Breast epithelium (tissue), 3 donors: ENCODE measurements at regions not wholly inside any gene's neighbourhood (a gene's known extent, or its start where the extent isn't known, plus 50 kb on each side); places are given as distances from the start of the nearest gene placed in this dataset.

Source experiments
- POLR2A ChIP-seq: fragments of 450-650 bp; IDR thresholded peaks from one replicate; pipeline ENCODE4 v1.6.1; 2016; ENCODE audit warnings: antibody characterized with exemption, mild to moderate bottlenecking, moderate library complexity
- POLR2AphosphoS5 ChIP-seq, 3 donors: sonication (generic); formaldehyde crosslinking; IDR thresholded peaks; one replicate each; pipeline ENCODE4 v1.6.1; 2017; ENCODE audit warnings: antibody characterized with exemption in 3 of 3
- TF ChIP-seq, protein P1 (sequence below), 3 donors: fragments of 450-650 bp; IDR thresholded peaks; one replicate each; pipeline ENCODE4 v1.5.1; 2016 to 2017; ENCODE audit warnings: antibody characterized with exemption in 3 of 3, mild to moderate bottlenecking in 3 of 3, moderate library complexity in 3 of 3

DNA sequence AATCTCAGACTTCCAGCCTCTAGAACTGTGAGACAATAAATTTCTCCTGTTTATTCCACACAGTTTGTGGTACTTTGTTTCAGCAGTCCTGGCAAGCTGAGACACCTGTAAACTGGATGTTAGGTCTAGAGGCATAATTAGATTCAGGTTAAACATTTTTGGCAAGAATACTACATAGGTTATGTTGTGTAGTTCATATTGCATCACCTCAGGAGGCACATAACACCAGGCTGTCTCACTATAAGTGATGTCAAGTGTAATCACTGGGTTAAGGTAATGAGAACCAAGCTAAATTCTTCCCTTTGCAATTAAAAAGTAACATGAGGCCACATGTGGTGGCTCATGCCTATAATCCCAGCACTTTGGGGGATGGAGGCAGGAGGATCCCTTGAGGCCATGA lies 214.2 kb downstream of the ZNF674 start:
- TF ChIP-seq, protein P1, sequence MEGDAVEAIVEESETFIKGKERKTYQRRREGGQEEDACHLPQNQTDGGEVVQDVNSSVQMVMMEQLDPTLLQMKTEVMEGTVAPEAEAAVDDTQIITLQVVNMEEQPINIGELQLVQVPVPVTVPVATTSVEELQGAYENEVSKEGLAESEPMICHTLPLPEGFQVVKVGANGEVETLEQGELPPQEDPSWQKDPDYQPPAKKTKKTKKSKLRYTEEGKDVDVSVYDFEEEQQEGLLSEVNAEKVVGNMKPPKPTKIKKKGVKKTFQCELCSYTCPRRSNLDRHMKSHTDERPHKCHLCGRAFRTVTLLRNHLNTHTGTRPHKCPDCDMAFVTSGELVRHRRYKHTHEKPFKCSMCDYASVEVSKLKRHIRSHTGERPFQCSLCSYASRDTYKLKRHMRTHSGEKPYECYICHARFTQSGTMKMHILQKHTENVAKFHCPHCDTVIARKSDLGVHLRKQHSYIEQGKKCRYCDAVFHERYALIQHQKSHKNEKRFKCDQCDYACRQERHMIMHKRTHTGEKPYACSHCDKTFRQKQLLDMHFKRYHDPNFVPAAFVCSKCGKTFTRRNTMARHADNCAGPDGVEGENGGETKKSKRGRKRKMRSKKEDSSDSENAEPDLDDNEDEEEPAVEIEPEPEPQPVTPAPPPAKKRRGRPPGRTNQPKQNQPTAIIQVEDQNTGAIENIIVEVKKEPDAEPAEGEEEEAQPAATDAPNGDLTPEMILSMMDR (IDR thresholded peaks at IDR 0.05): no peak
- TF ChIP-seq POLR2AphosphoS5 (IDR thresholded peaks at IDR 0.05) (no peak), POLR2A (no peak)
